Bronchial epithelial cell (primary cell): ENCODE measurements at regions not wholly inside any gene's neighbourhood (a gene's known extent, or its start where the extent isn't known, plus 50 kb on each side); places are given as distances from the start of the nearest gene placed in this dataset.
"Not testable (repeated sequence)": the region's sequence is repeated elsewhere in the genome, so short reads cannot be mapped to it uniquely, and the experiment has no call there.

ENCODE experiments used
- DNase-seq: peaks from one replicate; pipeline ENCODE4 v3.0.0-alpha.2; 2010; ENCODE audit warnings: low read depth
- FAIRE-seq: peaks from 2 replicates; lab custom pipeline; 2011; peaks lifted over from hg19 to GRCh38; lab: Jason Lieb, UNC
- H3K27me3 ChIP-seq: 2 replicates; pipeline ENCODE4 v1.5.1; 2011; ENCODE audit warnings: low read length; ENCODE audit not compliant: control insufficient read depth, insufficient read depth
- H3K36me3 ChIP-seq: 2 replicates; pipeline ENCODE4 v1.5.1; 2011; ENCODE audit warnings: low read length; ENCODE audit not compliant: control insufficient read depth, insufficient read depth
- H3K4me3 ChIP-seq: 2 replicates; pipeline ENCODE4 v1.5.1; 2011; ENCODE audit warnings: mild to moderate bottlenecking, low read depth, low read length, control low read depth
- CTCF ChIP-seq: IDR thresholded peaks from 2 replicates; pipeline ENCODE4 v1.5.1; 2011; ENCODE audit warnings: mild to moderate bottlenecking, moderate library complexity, low read length, control low read depth, inconsistent platforms; ENCODE audit not compliant: insufficient read depth, severe bottlenecking

- no peak for DNase-seq
- Histone ChIP-seq H3K4me3 (no peak overlapping the region), H3K36me3 (no peaks in the 10 kb centered on the region), H3K27me3 (no peaks in the 10 kb centered on the region)
- FAIRE-seq = no peak
- no peak for TF ChIP-seq CTCF
Observed at GRCh38 chrX:66698273-66699204, 59.7 kb upstream of the EDA2R start.

- H3K4me3 ChIP-seq, H3K27me3 ChIP-seq, H3K36me3 ChIP-seq, FAIRE-seq: not testable (repeated sequence)
- DNase-seq = peak; percentile 7
Observed at GRCh38 chrX:66692512-66692911, 53.6 kb upstream of the EDA2R start.
